A673 (cell line): ENCODE measurements at regions not wholly inside any gene's neighbourhood (a gene's known extent, or its start where the extent isn't known, plus 50 kb on each side); places are given as distances from the start of the nearest gene placed in this dataset.

Source experiments
- BruUV-seq: library from RNA; stranded (reverse); fragments of 400-500 nt; replicated peaks from 2 replicates; lab custom pipeline; 2021; lab: Mats Ljungman, UMichigan
- CTCF ChIA-PET: fragments of 300-600 bp; sonication (Branson Sonifier 250); formaldehyde crosslinking; loops from one replicate; lab custom pipeline; 2022; ENCODE audit warnings: antibody characterized with exemption; lab: Charles Lee
- POLR2A ChIA-PET: fragments of 300-600 bp; sonication (Branson Sonifier 250); formaldehyde crosslinking; loops from one replicate; lab custom pipeline; 2022; ENCODE audit warnings: antibody characterized with exemption; ENCODE audit not compliant: low non-redundant PET; lab: Charles Lee
- DNase-seq: peaks from one replicate; pipeline ENCODE4 v3.0.0-alpha.2; 2015; ENCODE audit warnings: low spot score
- H3K27ac ChIP-seq: fragments of 200-600 bp; sonication (generic); 2 replicates; pipeline ENCODE4 v1.5.1; 2016; ENCODE audit warnings: mixed run types, low read depth, mild to moderate bottlenecking, mixed read lengths, antibody characterized with exemption, low read length; ENCODE audit not compliant: poor library complexity, severe bottlenecking
- H3K27me3 ChIP-seq: fragments of 200-600 bp; sonication (generic); replicated peaks from 2 replicates; pipeline ENCODE4 v1.6.1; 2017; ENCODE audit warnings: mixed run types, low read depth, mild to moderate bottlenecking, mixed read lengths, antibody characterized with exemption, low read length; ENCODE audit not compliant: insufficient read depth, poor library complexity
- H3K36me3 ChIP-seq: fragments of 200-600 bp; sonication (generic); 2 replicates; pipeline ENCODE4 v1.6.1; 2016; ENCODE audit warnings: mixed run types, mild to moderate bottlenecking, mixed read lengths, antibody characterized with exemption, low read length; ENCODE audit not compliant: insufficient read depth, poor library complexity, severe bottlenecking
- H3K4me1 ChIP-seq: fragments of 200-600 bp; sonication (generic); 2 replicates; pipeline ENCODE4 v1.6.1; 2017; ENCODE audit warnings: mixed run types, mild to moderate bottlenecking, mixed read lengths, antibody characterized with exemption, low read length; ENCODE audit not compliant: insufficient read depth, poor library complexity, severe bottlenecking
- H3K4me3 ChIP-seq: fragments of 200-600 bp; sonication (generic); 2 replicates; pipeline ENCODE4 v1.5.1; 2016; ENCODE audit warnings: low read depth, mixed run types, mild to moderate bottlenecking, mixed read lengths, low read length; ENCODE audit not compliant: poor library complexity, severe bottlenecking
- H3K9me3 ChIP-seq: fragments of 200-600 bp; sonication (generic); 2 replicates; pipeline ENCODE4 v1.6.1; 2016; ENCODE audit warnings: mixed run types, low read depth, mild to moderate bottlenecking, mixed read lengths, antibody characterized with exemption, low read length; ENCODE audit not compliant: poor library complexity, severe bottlenecking
- EZH2 ChIP-seq: fragments of 200-600 bp; sonication (generic); IDR thresholded peaks from 2 replicates; pipeline ENCODE4 v1.6.1; 2017; ENCODE audit warnings: borderline replicate concordance, low read depth, mild to moderate bottlenecking, mixed read lengths, antibody characterized with exemption, low read length; ENCODE audit not compliant: poor library complexity, severe bottlenecking
- intact Hi-C: fragments of 100-400 bp; cut with micrococcal nuclease; formaldehyde crosslinking; loops from one replicate; pipeline ENCODE4 v1.10.0; 2022; ENCODE audit not compliant: unreplicated experiment
- TF ChIP-seq, protein P1 (sequence below): fragments of 300-800, 200-600 bp; sonication (generic); conservative IDR thresholded peaks from 2 replicates; pipeline ENCODE4 v1.5.1; 2017; ENCODE audit warnings: low read depth, mild to moderate bottlenecking, antibody characterized with exemption, low read length, moderate library complexity, mixed read lengths

GRCh38 chr6:85127696-85128243 lies 322.1 kb upstream of the NT5E start:
- H3K4me1 ChIP-seq, result peaks cover 28% of the 10 kb centered on the region
- no peaks in the 10 kb centered on the region for H3K9me3 ChIP-seq
- no TSS peak for BruUV-seq
- no peaks in the 10 kb centered on the region for H3K27me3 ChIP-seq
- H3K27ac ChIP-seq, result no peak overlapping the region
- TF ChIP-seq, protein P1, sequence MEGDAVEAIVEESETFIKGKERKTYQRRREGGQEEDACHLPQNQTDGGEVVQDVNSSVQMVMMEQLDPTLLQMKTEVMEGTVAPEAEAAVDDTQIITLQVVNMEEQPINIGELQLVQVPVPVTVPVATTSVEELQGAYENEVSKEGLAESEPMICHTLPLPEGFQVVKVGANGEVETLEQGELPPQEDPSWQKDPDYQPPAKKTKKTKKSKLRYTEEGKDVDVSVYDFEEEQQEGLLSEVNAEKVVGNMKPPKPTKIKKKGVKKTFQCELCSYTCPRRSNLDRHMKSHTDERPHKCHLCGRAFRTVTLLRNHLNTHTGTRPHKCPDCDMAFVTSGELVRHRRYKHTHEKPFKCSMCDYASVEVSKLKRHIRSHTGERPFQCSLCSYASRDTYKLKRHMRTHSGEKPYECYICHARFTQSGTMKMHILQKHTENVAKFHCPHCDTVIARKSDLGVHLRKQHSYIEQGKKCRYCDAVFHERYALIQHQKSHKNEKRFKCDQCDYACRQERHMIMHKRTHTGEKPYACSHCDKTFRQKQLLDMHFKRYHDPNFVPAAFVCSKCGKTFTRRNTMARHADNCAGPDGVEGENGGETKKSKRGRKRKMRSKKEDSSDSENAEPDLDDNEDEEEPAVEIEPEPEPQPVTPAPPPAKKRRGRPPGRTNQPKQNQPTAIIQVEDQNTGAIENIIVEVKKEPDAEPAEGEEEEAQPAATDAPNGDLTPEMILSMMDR, result no peak
- TF ChIP-seq EZH2, result no peak
- H3K36me3 ChIP-seq, result no peaks in the 10 kb centered on the region
- ChIA-PET CTCF (no interaction called here), POLR2A (no interaction called here)
- intact Hi-C loops, result loop anchor here (1.0 to 10.0 kb wide), 4 partner anchors 112 to 699 kb away; no protein-coding TSS in a partner anchor
- no peak for DNase-seq
- H3K4me3 ChIP-seq, result no peak overlapping the region

GRCh38 chr6:85127168-85127498 lies 322.8 kb upstream of the NT5E start:
- BruUV-seq, result no TSS peak
- intact Hi-C loops, result loop anchor here (1.0 to 10.0 kb wide), 4 partner anchors 112 to 698 kb away; no protein-coding TSS in a partner anchor
- Histone ChIP-seq H3K36me3 (no peaks in the 10 kb centered on the region), H3K27me3 (no peaks in the 10 kb centered on the region), H3K4me3 (no peak overlapping the region), H3K4me1 (peaks cover 28% of the 10 kb centered on the region), H3K27ac (no peak overlapping the region), H3K9me3 (no peaks in the 10 kb centered on the region)
- DNase-seq, result no peak
- ChIA-PET POLR2A (no interaction called here), CTCF (no interaction called here)
- TF ChIP-seq EZH2, result no peak
- TF ChIP-seq, protein P1, result no peak

DNA sequence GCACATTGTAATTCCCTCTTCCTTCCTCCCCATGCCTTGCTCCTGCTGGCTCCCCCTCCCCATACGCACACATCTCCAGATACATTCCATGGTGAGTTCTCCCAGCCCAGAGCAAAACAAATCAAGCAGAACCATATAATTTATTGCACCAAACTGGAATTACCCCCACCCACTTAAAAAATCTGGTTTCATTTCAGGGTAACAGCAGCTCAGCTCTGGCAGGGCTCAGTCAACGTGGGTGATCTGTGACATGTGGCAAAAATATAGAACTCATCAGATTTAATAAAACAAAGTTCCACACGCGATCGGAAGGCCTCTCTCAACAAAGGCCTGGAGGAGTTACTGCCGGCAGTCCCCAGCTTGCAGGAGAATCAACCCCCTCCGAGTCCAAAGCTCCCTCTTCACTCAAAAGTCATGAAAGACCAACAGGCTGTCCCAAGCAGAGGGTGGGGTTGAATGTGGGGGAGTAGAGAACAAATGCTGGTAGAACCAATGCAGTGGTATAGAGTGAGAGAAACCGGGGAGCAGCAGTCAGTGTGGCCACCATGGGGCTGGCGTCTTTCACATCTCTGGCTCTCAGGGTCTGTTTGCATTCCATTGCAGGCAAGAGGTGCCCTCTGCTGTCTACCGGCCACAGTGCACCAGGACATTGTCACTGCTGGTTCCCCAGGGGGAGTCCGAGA lies 323.3 kb upstream of the NT5E start:
- POLR2A ChIA-PET, result no interaction called here
- no peaks in the 10 kb centered on the region for H3K9me3 ChIP-seq
- CTCF ChIA-PET, result interaction anchor here (0.7 kb wide), 1 partner anchor 899 kb away, joined by 3 read pairs; the partner anchor contains the start of gene CEP162
- no peak for TF ChIP-seq EZH2
- TF ChIP-seq, protein P1, result peak; percentile 81
- H3K4me3 ChIP-seq, result peak overlapping the region; percentile 4
- peaks cover 28% of the 10 kb centered on the region for H3K4me1 ChIP-seq
- BruUV-seq, result no TSS peak
- peak; percentile 81 for DNase-seq
- no peaks in the 10 kb centered on the region for H3K27me3 ChIP-seq
- intact Hi-C loops, result loop anchor here (1.0 to 10.0 kb wide), 4 partner anchors 111 to 698 kb away; no protein-coding TSS in a partner anchor
- H3K36me3 ChIP-seq, result no peaks in the 10 kb centered on the region
- H3K27ac ChIP-seq, result peak overlapping the region; percentile 2
